ENCODE measurements at regions not wholly inside any gene's neighbourhood (a gene's known extent, or its start where the extent isn't known, plus 50 kb on each side); places are given as distances from the start of the nearest gene placed in this dataset.

GRCh38 chrX:2584251-2585157 lies 83.7 kb upstream of the DHRSX start:
- no peak for TF ChIP-seq POLR2A (IDR thresholded peaks at IDR 0.05; ENCODE audit: low read length)
- no peak for TF ChIP-seq GATA1 (IDR thresholded peaks at IDR 0.05; ENCODE audit: low read depth, low read length)
